Skin epidermis (tissue), 12 donors: ENCODE measurements at regions not wholly inside any gene's neighbourhood (a gene's known extent, or its start where the extent isn't known, plus 50 kb on each side); places are given as distances from the start of the nearest gene placed in this dataset.

ENCODE experiments used
- H3K27ac ChIP-seq, 21 experiments: fragments of 200-600 bp; sonication (generic) in 11 of 21; one replicate each; pipeline ENCODE4 v1.5.0; 2020; ENCODE audit warnings: mild to moderate bottlenecking in 3 of 21, inconsistent platforms in 2 of 21, moderate library complexity in 2 of 21
- H3K4me3 ChIP-seq, 7 experiments: fragments of 200-600 bp; sonication (generic) in 2 of 7; one replicate each; pipeline ENCODE4 v1.5.0; 2020; ENCODE audit warnings: inconsistent platforms in 2 of 7, mild to moderate bottlenecking in 2 of 7, moderate library complexity in 1 of 7

DNA sequence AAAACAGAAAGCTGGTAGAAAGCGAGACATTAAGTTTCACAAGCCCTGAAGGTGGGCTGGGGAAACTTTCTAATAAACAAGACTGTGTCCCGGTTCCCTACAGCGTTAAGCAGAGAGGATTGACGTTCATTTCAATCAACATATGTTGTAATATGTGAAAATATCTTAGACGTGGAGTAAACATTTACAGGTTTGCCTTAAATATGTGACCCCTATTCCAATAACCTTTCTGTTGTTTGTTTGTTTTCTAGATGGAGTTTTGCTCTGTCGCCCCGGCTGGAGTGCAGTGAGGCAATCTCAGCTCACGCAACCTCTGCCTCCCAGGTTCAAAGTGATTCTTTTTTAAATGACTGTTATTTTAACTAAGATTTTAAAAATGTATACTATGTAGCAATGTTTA is 526.2 kb downstream of the SUCLA2 start:
- H3K27ac ChIP-seq, result no peak overlapping the region
- H3K4me3 ChIP-seq, result no peak overlapping the region

DNA sequence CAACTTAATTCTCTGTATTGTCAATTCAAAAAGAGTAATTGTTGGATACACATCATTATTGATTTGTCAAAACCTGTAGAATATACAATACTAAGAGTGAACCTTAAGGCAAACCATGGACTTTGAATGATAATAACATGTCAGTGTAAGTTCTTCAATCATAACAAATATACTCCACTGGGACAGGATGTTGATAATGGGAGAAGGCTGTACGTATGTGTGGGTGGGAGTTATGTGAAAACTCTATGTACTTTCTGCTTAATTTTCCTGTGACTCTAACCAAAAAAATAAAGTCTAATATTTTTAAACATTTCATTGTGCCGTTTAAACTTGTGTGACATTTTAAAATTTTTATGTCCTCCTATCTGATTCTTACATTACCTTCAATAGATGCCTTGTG is 526.7 kb downstream of the SUCLA2 start:
- H3K27ac ChIP-seq, result no peak overlapping the region
- no peak overlapping the region for H3K4me3 ChIP-seq

- Histone ChIP-seq H3K4me3 (no peak overlapping the region), H3K27ac (no peak overlapping the region)
Observed at GRCh38 chr13:47472516-47472915, 528.6 kb downstream of the SUCLA2 start.

- H3K4me3 ChIP-seq, result no peak overlapping the region
- no peak overlapping the region for H3K27ac ChIP-seq
Observed at GRCh38 chr13:47463726-47464125, 537.3 kb downstream of the SUCLA2 start.

- Histone ChIP-seq H3K27ac (no peak overlapping the region), H3K4me3 (no peak overlapping the region)
Observed at GRCh38 chr13:47463002-47463401, 538.1 kb downstream of the SUCLA2 start.

- Histone ChIP-seq H3K4me3 (no peak overlapping the region), H3K27ac (no peak overlapping the region)
Observed at GRCh38 chr13:47461816-47462215, 539.3 kb downstream of the SUCLA2 start.

DNA sequence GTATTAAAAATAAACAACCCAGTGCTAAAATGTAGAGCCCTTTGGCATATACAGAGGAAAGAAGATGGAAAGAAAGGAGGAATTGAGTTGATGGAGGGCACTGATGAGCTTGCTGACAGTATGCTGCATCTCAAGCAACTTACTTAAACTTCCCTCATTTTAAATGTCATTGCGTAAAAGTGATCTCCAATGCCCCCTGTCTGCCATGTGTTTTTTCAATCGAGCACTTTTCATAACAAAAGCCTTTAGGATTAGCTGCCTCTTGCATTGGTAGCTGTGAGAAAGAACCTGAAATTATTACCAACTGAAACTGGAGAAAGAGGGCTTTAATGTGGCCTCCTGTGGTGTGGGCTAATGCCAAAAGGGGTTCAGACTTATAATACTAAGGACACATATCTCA is 541.6 kb downstream of the SUCLA2 start:
- H3K27ac ChIP-seq, result no peak overlapping the region
- H3K4me3 ChIP-seq, result no peak overlapping the region

DNA sequence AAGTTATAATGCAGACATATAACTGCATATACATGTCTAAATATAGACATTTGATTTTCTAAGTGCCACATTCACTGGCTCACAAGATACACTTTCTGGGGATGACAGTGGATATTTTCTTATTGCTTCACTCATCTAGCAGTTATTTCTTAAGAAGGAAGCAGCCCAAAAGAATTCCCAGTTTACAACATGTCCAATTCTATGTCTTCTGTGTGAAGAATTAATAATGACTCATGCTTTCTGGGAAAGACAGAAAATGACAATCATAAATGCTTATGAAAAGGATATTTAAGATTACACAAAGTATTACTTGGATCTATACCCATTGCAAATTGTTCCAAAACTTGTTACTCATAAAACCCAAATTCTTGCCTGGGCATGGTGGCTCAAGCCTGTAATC is 543.4 kb downstream of the SUCLA2 start:
- H3K27ac ChIP-seq, result peak overlapping the region in 1 of 21 experiments; percentile 55
- no peak overlapping the region for H3K4me3 ChIP-seq

DNA sequence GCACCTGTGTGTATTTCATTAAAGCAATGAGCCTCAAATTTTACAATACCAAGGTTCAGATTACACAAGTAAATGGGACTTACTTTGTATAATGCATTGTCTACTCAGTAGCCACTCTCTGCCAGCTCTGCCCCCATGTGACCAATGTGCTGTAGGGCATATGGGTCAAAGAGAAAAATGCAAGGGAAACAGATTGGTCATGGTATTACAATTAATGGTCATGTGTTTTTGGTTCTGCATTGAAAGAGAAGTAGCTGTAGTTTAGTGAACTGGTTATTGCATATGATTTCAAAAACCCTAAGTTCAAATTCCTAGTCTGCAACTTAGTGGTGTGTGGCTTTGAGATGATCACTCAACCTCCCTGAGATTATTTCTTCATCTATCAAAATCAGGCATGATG is 545.4 kb downstream of the SUCLA2 start:
- no peak overlapping the region for H3K4me3 ChIP-seq
- H3K27ac ChIP-seq, result peak overlapping the region in 1 of 21 experiments; percentile 12

- Histone ChIP-seq H3K27ac (peak overlapping the region in 1 of 21 experiments; percentile 12), H3K4me3 (no peak overlapping the region)
Observed at GRCh38 chr13:47454986-47455385, 546.1 kb downstream of the SUCLA2 start.

DNA sequence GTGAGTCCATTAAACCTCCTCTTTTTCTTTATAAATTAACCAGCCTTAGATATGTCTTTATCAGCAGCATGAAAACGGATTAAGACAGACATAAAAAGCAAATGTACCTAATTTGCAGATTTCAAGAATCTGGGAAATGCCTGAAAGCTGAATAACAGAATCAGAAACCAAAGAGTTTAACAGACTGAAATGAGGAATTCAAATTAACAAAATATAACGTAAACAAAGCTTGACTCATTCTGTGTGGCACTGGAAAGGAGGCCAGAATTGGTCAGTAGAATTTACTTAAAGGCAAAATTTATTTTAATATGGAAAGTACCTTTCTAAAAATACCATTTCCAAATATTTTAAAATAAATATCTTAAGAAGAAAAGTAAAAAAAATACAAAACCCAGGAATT is 540.6 kb upstream of the HTR2A start:
- H3K27ac ChIP-seq, result peak overlapping the region in 1 of 21 experiments; percentile 33
- no peak overlapping the region for H3K4me3 ChIP-seq

DNA sequence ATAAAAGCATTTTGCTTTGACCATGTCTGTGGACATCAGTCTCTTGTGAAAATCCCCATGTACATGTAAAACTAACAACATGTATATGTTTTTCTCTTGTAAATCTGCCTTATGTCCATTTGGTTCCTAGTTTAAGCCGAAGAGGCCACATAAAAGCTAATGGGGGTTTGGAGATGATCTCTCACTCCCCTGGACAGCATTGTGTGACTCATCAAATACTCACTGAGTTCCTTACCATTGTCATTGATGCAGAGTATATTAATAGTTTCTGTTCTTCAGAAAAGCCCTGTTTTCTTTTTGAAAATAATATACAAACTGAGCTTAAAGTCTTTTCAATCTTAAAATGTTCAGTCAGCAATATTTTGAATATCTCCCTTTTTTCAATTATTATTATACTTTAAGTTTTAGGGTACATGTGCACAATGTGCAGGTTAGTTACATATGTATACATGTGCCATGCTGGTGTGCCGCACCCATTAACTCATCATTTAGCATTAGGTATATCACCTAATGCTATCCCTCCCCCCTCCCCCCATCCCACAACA is 536.7 kb upstream of the HTR2A start:
- no peak overlapping the region for H3K4me3 ChIP-seq

DNA sequence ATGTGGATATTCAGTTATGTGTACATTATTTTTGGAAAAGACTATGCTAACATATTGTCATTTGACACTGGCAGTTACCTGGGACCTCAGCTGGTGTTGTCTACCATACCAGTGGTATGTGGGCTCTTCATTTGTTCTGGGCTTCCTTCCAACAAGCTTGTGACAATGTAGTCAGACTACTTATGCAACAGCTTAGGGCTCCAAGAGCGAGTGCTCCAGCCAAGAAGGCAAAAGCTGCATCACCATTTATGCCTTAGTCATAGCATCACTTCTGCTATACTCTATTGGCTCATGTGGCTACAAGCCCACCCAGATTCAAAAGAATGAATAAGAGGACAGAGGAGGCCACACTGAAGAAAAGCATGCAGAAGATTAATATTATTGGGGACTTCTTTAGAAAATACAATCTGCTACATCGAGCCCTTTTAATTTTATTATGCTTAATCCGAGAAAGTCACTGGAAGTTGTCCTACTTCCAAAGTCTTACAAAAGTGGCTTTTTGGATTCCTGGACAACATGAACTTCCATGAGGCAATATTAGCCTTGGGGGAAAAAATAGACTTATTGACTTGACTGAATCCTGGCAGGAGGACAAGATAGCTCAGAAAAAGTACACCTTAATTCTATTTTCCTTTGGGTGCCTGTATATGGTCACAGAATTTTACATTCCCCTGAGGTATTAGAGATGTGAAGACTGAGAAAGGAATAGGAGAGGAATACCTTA is 529.4 kb upstream of the HTR2A start:
- peak overlapping the region in 1 of 21 experiments; percentile 15 for H3K27ac ChIP-seq
- H3K4me3 ChIP-seq, result no peak overlapping the region

More for the DNA sequence above, 536.7 kb upstream of the HTR2A start:
- no peak overlapping the region for H3K27ac ChIP-seq

DNA sequence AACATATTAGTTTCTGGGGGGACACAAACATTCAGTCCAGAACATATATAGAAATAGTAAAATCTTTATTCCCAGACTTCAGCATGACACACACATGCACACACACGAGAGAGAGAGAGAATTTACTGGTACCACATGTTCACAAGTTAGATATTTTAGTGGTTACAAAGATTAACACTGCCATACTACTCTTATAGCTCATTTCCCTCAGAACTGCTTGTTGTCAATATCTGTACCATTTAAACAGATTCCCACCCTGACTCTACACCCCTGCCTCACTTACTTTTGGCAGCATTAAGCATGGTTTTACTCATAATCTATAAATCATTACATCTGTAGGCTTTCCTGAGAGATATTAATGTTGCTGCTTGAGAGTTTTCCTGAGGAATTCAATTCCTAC is 524.7 kb upstream of the HTR2A start:
- no peak overlapping the region for H3K4me3 ChIP-seq

DNA sequence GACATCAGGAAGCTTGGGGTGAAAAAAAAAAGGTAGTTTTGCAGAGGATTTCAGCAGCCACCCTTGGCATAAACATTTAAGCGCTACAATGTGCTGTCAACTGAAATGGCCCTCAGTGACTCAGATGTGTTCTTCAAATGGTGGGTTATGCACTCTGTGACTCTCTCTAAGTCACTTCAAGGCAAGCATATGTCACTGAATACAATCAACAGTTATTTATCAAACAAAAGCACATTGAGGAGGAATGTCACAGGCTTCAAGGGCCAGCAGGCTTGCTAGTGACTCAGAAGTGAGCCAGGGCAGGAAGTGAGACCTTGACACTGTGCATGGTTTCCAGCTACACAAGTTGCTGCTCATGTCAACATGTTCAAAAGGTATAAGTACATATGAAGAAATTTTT is 523.7 kb upstream of the HTR2A start:
- no peak overlapping the region for H3K4me3 ChIP-seq
- H3K27ac ChIP-seq, result no peak overlapping the region

More for the DNA sequence above, 524.7 kb upstream of the HTR2A start:
- no peak overlapping the region for H3K27ac ChIP-seq

- Histone ChIP-seq H3K4me3 (no peak overlapping the region), H3K27ac (no peak overlapping the region)
Observed at GRCh38 chr13:47420020-47420419, 523.2 kb upstream of the HTR2A start.

DNA sequence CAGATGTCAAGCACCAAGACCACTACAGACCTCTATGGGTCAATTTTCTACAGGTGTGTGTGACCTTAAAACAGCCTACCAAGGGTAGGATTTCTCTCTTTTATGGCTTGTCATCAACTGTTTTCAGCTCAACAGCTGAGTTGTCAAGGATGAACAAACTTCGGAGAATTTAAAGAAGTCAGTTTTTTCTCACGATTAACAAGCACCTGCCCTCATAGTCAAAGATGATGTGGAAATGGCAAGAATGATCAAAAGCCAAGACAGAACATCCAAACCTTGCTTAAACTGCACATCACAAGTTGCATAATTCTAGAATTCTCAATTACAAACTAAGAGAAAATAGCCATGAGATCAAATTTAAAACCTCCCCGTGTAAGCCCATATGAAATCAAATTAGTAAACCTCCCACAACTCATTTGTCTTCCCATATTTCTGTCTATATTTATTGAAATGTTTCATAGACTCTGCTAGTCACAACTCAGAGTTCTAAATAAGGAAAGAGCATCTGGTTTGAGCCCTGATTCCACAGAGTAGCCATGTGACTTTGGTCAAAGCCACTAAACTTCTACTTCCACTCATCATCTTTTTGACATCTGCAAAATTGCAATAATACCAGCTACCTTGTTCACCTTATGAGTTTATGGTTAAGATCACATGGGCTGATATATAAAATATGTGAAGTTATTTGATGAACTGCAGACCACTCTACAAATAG is 521.5 kb upstream of the HTR2A start:
- H3K4me3 ChIP-seq, result no peak overlapping the region
- H3K27ac ChIP-seq, result no peak overlapping the region

DNA sequence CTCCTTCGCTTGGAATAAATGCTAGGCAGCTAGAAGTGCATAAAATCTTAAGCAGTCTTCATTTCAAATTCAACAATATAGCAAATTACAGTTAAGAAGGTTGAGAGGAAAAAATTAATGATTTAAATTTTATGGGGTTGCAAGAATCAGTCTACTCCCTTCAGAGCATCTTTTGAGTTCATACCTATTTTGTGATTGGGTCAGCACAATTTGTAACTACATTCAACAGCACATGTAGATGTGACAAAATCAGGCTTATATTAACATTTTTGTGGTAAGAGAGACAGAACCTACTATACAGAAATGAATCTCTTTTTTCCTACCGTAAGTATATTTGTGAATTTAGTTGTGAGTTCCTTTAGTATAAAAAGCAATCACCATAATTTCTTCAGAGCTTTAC is 520.6 kb upstream of the HTR2A start:
- Histone ChIP-seq H3K27ac (no peak overlapping the region), H3K4me3 (no peak overlapping the region)

- Histone ChIP-seq H3K4me3 (no peak overlapping the region), H3K27ac (no peak overlapping the region)
Observed at GRCh38 chr13:47415048-47415447, 518.2 kb upstream of the HTR2A start.

DNA sequence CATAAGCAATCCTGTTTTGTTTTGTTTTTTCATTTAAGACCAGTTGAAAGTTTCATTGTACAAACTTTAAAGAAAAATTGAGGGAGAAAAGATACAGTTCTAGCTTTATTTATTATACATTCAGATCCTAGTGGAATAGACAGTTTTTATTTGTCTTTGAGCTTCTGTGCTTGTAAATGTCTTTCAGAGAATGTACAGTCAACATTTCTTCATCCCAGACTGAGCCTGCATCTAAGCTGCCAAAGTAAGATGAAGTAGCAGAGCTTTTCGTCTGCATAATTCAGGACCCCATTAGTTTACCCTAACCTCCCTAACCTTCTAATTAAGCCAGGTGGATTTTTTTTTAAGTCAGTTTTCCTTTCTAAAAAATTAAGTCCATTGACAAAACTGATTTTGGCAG is 516.7 kb upstream of the HTR2A start:
- H3K4me3 ChIP-seq, result no peak overlapping the region
- H3K27ac ChIP-seq, result no peak overlapping the region

DNA sequence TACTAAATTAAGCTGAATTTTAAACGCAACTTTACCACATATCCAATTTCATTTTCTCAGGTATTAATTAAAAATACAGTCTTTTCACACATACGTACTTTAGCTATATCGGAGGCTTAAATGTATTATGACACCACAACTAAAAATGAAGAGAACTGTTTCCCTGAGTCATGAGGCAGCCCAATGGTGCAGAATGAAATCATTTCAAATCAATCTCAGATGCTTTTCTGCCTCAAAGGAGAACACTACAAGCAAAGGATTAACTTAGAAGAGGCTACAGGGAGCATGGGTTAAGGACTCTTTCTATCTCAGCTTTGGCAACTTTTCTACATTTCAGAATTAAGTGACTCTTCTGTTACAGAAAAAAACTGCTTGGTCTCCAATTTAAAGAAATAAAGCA is 516.3 kb upstream of the HTR2A start:
- Histone ChIP-seq H3K4me3 (no peak overlapping the region), H3K27ac (no peak overlapping the region)
